Upper lobe of left lung (tissue), 6 donors: ENCODE measurements at regions not wholly inside any gene's neighbourhood (a gene's known extent, or its start where the extent isn't known, plus 50 kb on each side); places are given as distances from the start of the nearest gene placed in this dataset.

Experiments used
- ATAC-seq, 2 donors: fragments of 200-7000 bp; cut with Tn5 transposase; one replicate each; pipeline ENCODE4 v1.9.1; 2022; ENCODE audit warnings: mild to moderate bottlenecking in 2 of 2, moderate library complexity in 2 of 2; ENCODE audit not compliant: low FRiP score in 2 of 2
- DNase-seq, 2 donors: peaks; one replicate each; pipeline ENCODE4 v3.0.0-alpha.2; 2019 to 2020
- H3K27ac ChIP-seq, 4 donors: fragments of 200-600 bp; sonication (generic); one replicate each; pipeline ENCODE4 v1.5.1; 2016 to 2019
- H3K27me3 ChIP-seq, 4 donors: fragments of 200-600 bp; sonication (generic); one replicate each; pipeline ENCODE4 v1.5.1; 2017 to 2019
- H3K36me3 ChIP-seq, 4 donors: fragments of 200-600 bp; sonication (generic); one replicate each; pipeline ENCODE4 v1.5.1; 2016 to 2019
- H3K4me1 ChIP-seq, 4 donors: fragments of 200-600 bp; sonication (generic); one replicate each; pipeline ENCODE4 v1.5.1; 2018 to 2019
- H3K4me3 ChIP-seq, 4 donors: fragments of 200-600 bp; sonication (generic); one replicate each; pipeline ENCODE4 v1.5.1; 2017 to 2019; ENCODE audit warnings: mild to moderate bottlenecking in 2 of 4, moderate library complexity in 1 of 4
- H3K9me3 ChIP-seq, 4 donors: fragments of 200-600 bp; sonication (generic); one replicate each; pipeline ENCODE4 v1.5.1; 2018 to 2019
- EP300 ChIP-seq, 4 donors: sonication (generic); formaldehyde crosslinking; IDR thresholded peaks; one replicate each; pipeline ENCODE4 v1.5.1; 2017; ENCODE audit warnings: antibody characterized with exemption in 4 of 4, control low read depth in 2 of 4
- POLR2A ChIP-seq, 4 donors: fragments of 450-650 bp; IDR thresholded peaks; one replicate each; pipeline ENCODE4 v1.5.1; 2016 to 2017; ENCODE audit warnings: antibody characterized with exemption in 4 of 4, mild to moderate bottlenecking in 2 of 4
- POLR2AphosphoS5 ChIP-seq, 2 donors: sonication (generic); formaldehyde crosslinking; IDR thresholded peaks; one replicate each; pipeline ENCODE4 v1.5.1; 2017; ENCODE audit warnings: antibody characterized with exemption in 2 of 2
- WGBS, 2 donors: methylation state at CpG; one replicate each; pipeline ENCODE4 v1.1.5; 2017 to 2018; 5-methylcytosine and 5-hydroxymethylcytosine counted together
- TF ChIP-seq, protein P1 (sequence below), 6 experiments: fragments of 450-650 bp in 4 of 6; fragments of 200-600 bp in 2 of 6; sonication (generic) in 2 of 6; IDR thresholded peaks; one replicate each; pipeline ENCODE4 v1.5.1; 2016 to 2019; ENCODE audit warnings: antibody characterized with exemption in 6 of 6
- donor health status: DM: no; HTN: no; CAD: no; lungs with moderate emphysema.
- donor health status: DM: no; HTN: yes; CAD: no; lungs with severe emphysema.

DNA sequence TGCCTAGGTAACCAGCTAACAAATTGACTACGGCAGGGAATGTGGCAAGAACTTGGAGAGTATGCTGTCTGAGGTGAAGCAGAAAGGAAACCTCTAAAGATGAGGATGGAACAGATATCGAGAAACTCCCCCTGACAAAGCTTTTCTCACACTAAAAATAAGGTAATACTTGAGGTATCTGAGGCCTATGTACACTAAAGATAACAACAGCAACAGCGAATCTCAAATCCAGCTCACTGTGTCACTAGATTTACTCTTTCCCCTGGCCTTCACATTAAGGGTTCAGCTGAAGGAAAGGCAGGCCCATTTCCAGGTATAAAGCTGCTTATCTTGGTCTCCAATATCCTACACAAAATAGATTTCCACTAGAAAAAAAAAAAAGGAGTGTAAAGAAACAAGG, 518.0 kb downstream of the KCNT2 start:
- Histone ChIP-seq H3K4me1 (no peaks in the 10 kb centered on the region), H3K27me3 (no peaks in the 10 kb centered on the region), H3K27ac (no peak overlapping the region), H3K9me3 (no peaks in the 10 kb centered on the region), H3K4me3 (no peak overlapping the region), H3K36me3 (no peaks in the 10 kb centered on the region)
- WGBS, 2 donors = 69 to 74% methylated on average over 3 of the region's 3 CpGs
- DNase-seq (no peak), ATAC-seq (no peak)
- TF ChIP-seq POLR2A (IDR thresholded peaks at IDR 0.05) (no peak), POLR2AphosphoS5 (IDR thresholded peaks at IDR 0.05) (no peak), EP300 (IDR thresholded peaks at IDR 0.05) (no peak)
- TF ChIP-seq, protein P1, sequence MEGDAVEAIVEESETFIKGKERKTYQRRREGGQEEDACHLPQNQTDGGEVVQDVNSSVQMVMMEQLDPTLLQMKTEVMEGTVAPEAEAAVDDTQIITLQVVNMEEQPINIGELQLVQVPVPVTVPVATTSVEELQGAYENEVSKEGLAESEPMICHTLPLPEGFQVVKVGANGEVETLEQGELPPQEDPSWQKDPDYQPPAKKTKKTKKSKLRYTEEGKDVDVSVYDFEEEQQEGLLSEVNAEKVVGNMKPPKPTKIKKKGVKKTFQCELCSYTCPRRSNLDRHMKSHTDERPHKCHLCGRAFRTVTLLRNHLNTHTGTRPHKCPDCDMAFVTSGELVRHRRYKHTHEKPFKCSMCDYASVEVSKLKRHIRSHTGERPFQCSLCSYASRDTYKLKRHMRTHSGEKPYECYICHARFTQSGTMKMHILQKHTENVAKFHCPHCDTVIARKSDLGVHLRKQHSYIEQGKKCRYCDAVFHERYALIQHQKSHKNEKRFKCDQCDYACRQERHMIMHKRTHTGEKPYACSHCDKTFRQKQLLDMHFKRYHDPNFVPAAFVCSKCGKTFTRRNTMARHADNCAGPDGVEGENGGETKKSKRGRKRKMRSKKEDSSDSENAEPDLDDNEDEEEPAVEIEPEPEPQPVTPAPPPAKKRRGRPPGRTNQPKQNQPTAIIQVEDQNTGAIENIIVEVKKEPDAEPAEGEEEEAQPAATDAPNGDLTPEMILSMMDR (IDR thresholded peaks at IDR 0.05) = no peak

DNA sequence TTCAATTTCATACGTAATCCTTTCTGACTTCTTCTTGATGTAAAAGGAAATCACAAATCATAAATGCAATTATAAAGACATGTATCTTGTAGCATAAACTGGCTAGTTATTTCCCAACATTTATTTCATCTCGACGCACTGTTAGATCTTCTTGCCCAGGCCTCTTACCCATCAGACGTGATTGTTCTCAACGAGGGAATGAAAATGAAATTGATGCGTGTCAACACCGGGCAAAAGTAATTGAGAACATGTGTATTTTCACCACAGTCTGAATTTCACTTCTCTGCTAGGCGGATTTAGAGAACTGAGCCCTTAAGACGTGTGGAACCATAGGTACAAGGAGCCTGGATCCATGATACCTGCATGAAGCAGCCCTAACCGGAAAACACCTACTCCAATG, 519.7 kb downstream of the KCNT2 start:
- no peak for TF ChIP-seq POLR2AphosphoS5 (IDR thresholded peaks at IDR 0.05)
- no peak for TF ChIP-seq POLR2A (IDR thresholded peaks at IDR 0.05)
- no peak for TF ChIP-seq EP300 (IDR thresholded peaks at IDR 0.05)
- TF ChIP-seq, protein P1 (IDR thresholded peaks at IDR 0.05) = no peak
- no peaks in the 10 kb centered on the region for H3K4me1 ChIP-seq
- WGBS, 2 donors = 84 to 86% methylated on average over 10 of the region's 10 CpGs
- DNase-seq (no peak), ATAC-seq (no peak)
- H3K27ac ChIP-seq = no peak overlapping the region
- no peaks in the 10 kb centered on the region for H3K9me3 ChIP-seq
- H3K36me3 ChIP-seq = no peaks in the 10 kb centered on the region
- no peaks in the 10 kb centered on the region for H3K27me3 ChIP-seq
- H3K4me3 ChIP-seq = no peak overlapping the region

GRCh38 chr1:196078691-196079090, 529.5 kb downstream of the KCNT2 start:
- no peak overlapping the region for H3K4me3 ChIP-seq
- no peaks in the 10 kb centered on the region for H3K27me3 ChIP-seq
- H3K27ac ChIP-seq = no peak overlapping the region
- no peaks in the 10 kb centered on the region for H3K4me1 ChIP-seq
- no peaks in the 10 kb centered on the region for H3K9me3 ChIP-seq
- no peak for DNase-seq
- ATAC-seq = no peak
- WGBS, 2 donors = 69 to 75% methylated on average over 3 of the region's 3 CpGs
- no peaks in the 10 kb centered on the region for H3K36me3 ChIP-seq
- TF ChIP-seq POLR2A (IDR thresholded peaks at IDR 0.05) (no peak), POLR2AphosphoS5 (IDR thresholded peaks at IDR 0.05) (no peak), EP300 (IDR thresholded peaks at IDR 0.05) (no peak)
- TF ChIP-seq, protein P1 (IDR thresholded peaks at IDR 0.05) = no peak

- no peaks in the 10 kb centered on the region for H3K9me3 ChIP-seq
- no peak for ATAC-seq
- TF ChIP-seq POLR2AphosphoS5 (IDR thresholded peaks at IDR 0.05) (no peak), EP300 (IDR thresholded peaks at IDR 0.05) (no peak), POLR2A (IDR thresholded peaks at IDR 0.05) (no peak)
- TF ChIP-seq, protein P1 (IDR thresholded peaks at IDR 0.05) = no peak
- no peaks in the 10 kb centered on the region for H3K4me1 ChIP-seq
- 67 to 94% methylated on average over 1 of the region's 1 CpG for WGBS, 2 donors
- no peaks in the 10 kb centered on the region for H3K27me3 ChIP-seq
- DNase-seq = no peak
- no peak overlapping the region for H3K4me3 ChIP-seq
- no peaks in the 10 kb centered on the region for H3K36me3 ChIP-seq
- no peak overlapping the region for H3K27ac ChIP-seq
Observed at GRCh38 chr1:196075621-196076020, 532.6 kb downstream of the KCNT2 start.

- Histone ChIP-seq H3K27ac (no peak overlapping the region), H3K4me3 (no peak overlapping the region), H3K27me3 (no peaks in the 10 kb centered on the region), H3K9me3 (no peaks in the 10 kb centered on the region), H3K36me3 (no peaks in the 10 kb centered on the region), H3K4me1 (no peaks in the 10 kb centered on the region)
- no peak for DNase-seq
- TF ChIP-seq, protein P1 (IDR thresholded peaks at IDR 0.05) = no peak
- TF ChIP-seq POLR2AphosphoS5 (IDR thresholded peaks at IDR 0.05) (no peak), EP300 (IDR thresholded peaks at IDR 0.05) (no peak), POLR2A (IDR thresholded peaks at IDR 0.05) (no peak)
- no peak for ATAC-seq
Observed at GRCh38 chr1:196074182-196074581, 534.1 kb downstream of the KCNT2 start.
